Loucy (cell line): ENCODE measurements at regions not wholly inside any gene's neighbourhood (a gene's known extent, or its start where the extent isn't known, plus 50 kb on each side); places are given as distances from the start of the nearest gene placed in this dataset.

Source experiments
- H2AFZ ChIP-seq: fragments of 200-600 bp; sonication (generic); 2 replicates; pipeline ENCODE4 v1.6.0; 2016; ENCODE audit warnings: antibody characterized with exemption, mild to moderate bottlenecking, low read length, moderate library complexity
- H3F3A ChIP-seq: fragments of 200-600 bp; 2 replicates; pipeline ENCODE4 v1.6.0; 2016; ENCODE audit warnings: antibody characterized with exemption, low read depth, mild to moderate bottlenecking
- H3K27me3 ChIP-seq: fragments of 200-600 bp; sonication (generic); 2 replicates; pipeline ENCODE4 v1.6.1; 2014; ENCODE audit warnings: low read length, mild to moderate bottlenecking; ENCODE audit not compliant: insufficient read depth, poor library complexity, severe bottlenecking
- H3K36me3 ChIP-seq: fragments of 200-600 bp; sonication (generic); 2 replicates; pipeline ENCODE4 v1.6.1; 2016; ENCODE audit warnings: low read length; ENCODE audit not compliant: insufficient read depth
- H3K4me1 ChIP-seq: fragments of 200-600 bp; sonication (generic); 2 replicates; pipeline ENCODE4 v1.5.1; 2014; ENCODE audit warnings: low read length, mild to moderate bottlenecking; ENCODE audit not compliant: insufficient read depth, poor library complexity, severe bottlenecking
- H3K4me2 ChIP-seq: fragments of 200-600 bp; sonication (generic); 2 replicates; pipeline ENCODE4 v1.6.0; 2014; ENCODE audit warnings: antibody characterized with exemption, low read length, low read depth, mild to moderate bottlenecking; ENCODE audit not compliant: poor library complexity, severe bottlenecking
- H3K4me3 ChIP-seq: fragments of 200-600 bp; sonication (generic); 2 replicates; pipeline ENCODE4 v1.5.1; 2014; ENCODE audit warnings: low read length, mild to moderate bottlenecking, mixed read lengths; ENCODE audit not compliant: poor library complexity, severe bottlenecking
- H3K79me2 ChIP-seq: fragments of 200-600 bp; sonication (generic); 2 replicates; pipeline ENCODE4 v1.6.1; 2014; ENCODE audit warnings: low read length; ENCODE audit not compliant: insufficient read depth
- H3K9ac ChIP-seq: fragments of 200-600 bp; sonication (generic); 2 replicates; pipeline ENCODE4 v1.6.0; 2014; ENCODE audit warnings: mild to moderate bottlenecking, low read depth, low read length, moderate library complexity; ENCODE audit not compliant: poor library complexity, severe bottlenecking
- H3K9me2 ChIP-seq: fragments of 200-600 bp; sonication (generic); replicated peaks from 2 replicates; pipeline ENCODE4 v1.6.1; 2016; ENCODE audit warnings: low read depth, low read length, mixed read lengths
- H3K9me3 ChIP-seq: fragments of 200-600 bp; sonication (generic); 2 replicates; pipeline ENCODE4 v1.6.1; 2014; ENCODE audit warnings: mild to moderate bottlenecking, antibody characterized with exemption, low read length, low read depth; ENCODE audit not compliant: insufficient read depth
- H4K20me1 ChIP-seq: fragments of 200-600 bp; sonication (generic); 2 replicates; pipeline ENCODE4 v1.6.0; 2014; ENCODE audit warnings: antibody characterized with exemption, low read length, mild to moderate bottlenecking; ENCODE audit not compliant: insufficient read depth, poor library complexity, severe bottlenecking
- CTCF ChIP-seq: fragments of 200-600 bp; sonication (generic); conservative IDR thresholded peaks from 2 replicates; pipeline ENCODE4 v1.5.1; 2014; ENCODE audit warnings: mild to moderate bottlenecking, antibody characterized with exemption, low read length
- EZH2phosphoT487 ChIP-seq: fragments of 200-600 bp; IDR thresholded peaks from 2 replicates; pipeline ENCODE4 v1.6.1; 2018; ENCODE audit warnings: antibody characterized with exemption, mild to moderate bottlenecking, moderate library complexity, borderline replicate concordance

- H3K4me3 ChIP-seq, result no peak overlapping the region
- TF ChIP-seq EZH2phosphoT487, result no peak
- no peak for TF ChIP-seq CTCF
- no peaks in the 10 kb centered on the region for H3K79me2 ChIP-seq
- H3K9me2 ChIP-seq, result no peaks in the 10 kb centered on the region
- no peaks in the 10 kb centered on the region for H4K20me1 ChIP-seq
- no peaks in the 10 kb centered on the region for H3K36me3 ChIP-seq
- no peaks in the 10 kb centered on the region for H3K27me3 ChIP-seq
- no peak overlapping the region for H3K4me2 ChIP-seq
- peaks cover 16% of the 10 kb centered on the region; the same call in 1 of the 2 replicates for H3K9me3 ChIP-seq
- no peaks in the 10 kb centered on the region for H3F3A ChIP-seq
- no peak overlapping the region for H2AFZ ChIP-seq
- no peaks in the 10 kb centered on the region for H3K4me1 ChIP-seq
- no peak overlapping the region for H3K9ac ChIP-seq
These were observed 289.8 kb downstream of the CTTN start for GRCh38 chr11:70688142-70688541.

DNA sequence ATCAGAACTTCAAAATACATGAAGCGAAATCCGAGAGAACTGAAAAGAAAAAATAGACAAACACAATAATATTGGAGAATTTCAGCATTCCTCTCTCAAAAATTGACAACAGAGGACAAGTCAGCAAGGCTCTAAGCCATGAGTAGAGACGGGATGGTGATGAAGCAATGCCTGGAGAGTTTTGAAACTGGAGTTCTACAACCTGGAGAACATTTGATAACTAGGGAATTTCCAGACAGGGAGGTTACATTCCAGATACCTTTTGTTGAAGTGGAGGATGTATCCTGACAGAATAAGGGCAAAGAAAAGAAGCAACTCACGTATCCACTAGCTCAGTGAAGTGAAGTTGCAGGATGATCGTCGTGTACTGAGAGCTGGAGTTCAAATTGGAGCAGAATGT is 291.4 kb downstream of the CTTN start:
- Histone ChIP-seq H3K79me2 (no peaks in the 10 kb centered on the region), H3K9me3 (peaks cover 21% of the 10 kb centered on the region; the same call in 1 of the 2 replicates), H3K4me2 (no peak overlapping the region), H3K9ac (no peak overlapping the region), H3F3A (no peaks in the 10 kb centered on the region), H3K9me2 (no peaks in the 10 kb centered on the region), H3K27me3 (no peaks in the 10 kb centered on the region), H2AFZ (no peak overlapping the region), H3K36me3 (no peaks in the 10 kb centered on the region), H3K4me3 (no peak overlapping the region), H3K4me1 (no peaks in the 10 kb centered on the region), H4K20me1 (no peaks in the 10 kb centered on the region)
- TF ChIP-seq EZH2phosphoT487, result no peak
- TF ChIP-seq CTCF, result no peak

DNA sequence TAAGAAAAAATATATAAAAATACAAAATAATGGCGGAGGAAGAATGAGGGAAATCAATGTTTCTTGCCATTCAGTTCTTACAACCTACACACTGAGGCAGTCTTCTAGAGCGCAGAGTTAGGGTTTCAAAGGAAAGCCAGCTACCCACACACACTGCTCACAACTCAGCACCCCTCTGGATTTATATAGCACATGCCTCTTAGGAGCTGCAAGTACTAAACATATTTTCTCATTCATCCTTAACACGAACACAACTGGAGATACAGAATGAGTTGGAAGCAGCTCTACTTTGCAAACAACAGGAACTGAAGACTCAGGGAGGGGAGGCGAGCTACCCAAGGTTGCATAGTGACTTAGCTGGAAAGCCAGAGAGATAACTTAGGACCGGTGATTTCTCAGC is 293.8 kb downstream of the CTTN start:
- Histone ChIP-seq H3K4me3 (no peak overlapping the region), H3K27me3 (no peaks in the 10 kb centered on the region), H3K79me2 (no peaks in the 10 kb centered on the region), H4K20me1 (no peaks in the 10 kb centered on the region), H2AFZ (no peak overlapping the region), H3K4me1 (no peaks in the 10 kb centered on the region), H3K9me2 (no peaks in the 10 kb centered on the region), H3K4me2 (no peak overlapping the region), H3F3A (no peaks in the 10 kb centered on the region), H3K9ac (no peak overlapping the region), H3K36me3 (no peaks in the 10 kb centered on the region), H3K9me3 (peaks cover 24% of the 10 kb centered on the region; the same call in 1 of the 2 replicates)
- TF ChIP-seq EZH2phosphoT487 (no peak), CTCF (no peak)
